Anterior cingulate cortex (tissue), 58 donors: ENCODE measurements at regions not wholly inside any gene's neighbourhood (a gene's known extent, or its start where the extent isn't known, plus 50 kb on each side); places are given as distances from the start of the nearest gene placed in this dataset.

ENCODE experiments used
- DNase-seq, 58 donors: peaks; one replicate each; lab custom pipeline; 2025; lab: John Stamatoyannopoulos, UW

DNA sequence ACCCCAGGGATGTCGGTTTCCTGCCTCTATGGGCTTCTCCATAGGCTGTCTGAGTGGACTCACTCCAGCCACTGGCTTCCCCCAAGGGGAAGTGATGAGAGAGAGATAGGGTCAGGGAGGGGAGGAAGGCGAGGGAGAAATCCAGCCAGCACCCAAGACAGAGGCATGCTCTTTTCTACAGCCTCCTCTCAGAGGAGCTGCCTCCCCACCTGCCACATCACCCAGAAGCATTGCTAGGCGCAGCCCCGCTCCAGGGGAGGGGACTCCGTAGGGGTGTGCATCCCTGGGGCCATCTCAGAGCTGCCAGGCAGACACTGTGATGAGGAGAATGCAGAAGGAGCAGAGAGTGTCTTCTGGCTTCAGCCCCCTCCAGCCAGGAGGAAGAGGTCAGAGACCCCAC lies 109.5 kb upstream of the NKX1-1 start:
- no peak for DNase-seq

DNA sequence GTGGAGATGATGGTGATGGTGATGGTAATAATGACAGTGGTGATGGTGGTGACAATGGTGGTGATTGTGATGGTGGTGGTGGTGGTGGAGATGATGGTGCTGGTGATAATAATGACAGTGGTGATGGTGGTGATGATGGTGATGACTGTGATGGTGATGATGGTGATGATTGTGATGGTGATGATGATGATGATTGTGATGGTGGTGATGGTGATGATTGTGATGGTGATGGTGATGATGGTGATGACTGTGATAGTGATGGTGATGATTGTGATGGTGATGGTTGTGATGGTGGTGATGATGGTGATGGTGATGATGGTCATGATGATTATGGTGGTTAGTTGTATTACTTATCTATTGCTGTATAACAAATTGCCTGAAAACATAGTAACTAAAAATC lies 108.9 kb upstream of the NKX1-1 start:
- no peak for DNase-seq

DNA sequence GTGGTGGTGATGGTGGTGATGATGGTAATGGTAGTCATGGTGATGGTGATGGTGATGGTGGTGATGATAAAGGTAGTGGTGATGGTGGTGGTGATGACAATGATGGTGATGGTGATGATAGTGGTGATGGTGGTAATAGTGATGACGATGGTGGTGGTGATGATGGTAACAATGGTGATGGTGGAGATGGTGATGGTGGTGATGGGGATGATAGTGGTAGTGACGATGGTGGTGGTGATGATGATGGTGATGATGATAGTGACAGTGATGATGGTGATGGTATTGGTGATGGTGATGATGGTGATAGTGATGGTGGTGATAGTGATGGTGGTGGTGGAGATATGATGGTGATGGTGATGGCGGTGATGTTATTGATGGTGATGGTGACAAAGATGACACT lies 108.4 kb upstream of the NKX1-1 start:
- no peak for DNase-seq

DNA sequence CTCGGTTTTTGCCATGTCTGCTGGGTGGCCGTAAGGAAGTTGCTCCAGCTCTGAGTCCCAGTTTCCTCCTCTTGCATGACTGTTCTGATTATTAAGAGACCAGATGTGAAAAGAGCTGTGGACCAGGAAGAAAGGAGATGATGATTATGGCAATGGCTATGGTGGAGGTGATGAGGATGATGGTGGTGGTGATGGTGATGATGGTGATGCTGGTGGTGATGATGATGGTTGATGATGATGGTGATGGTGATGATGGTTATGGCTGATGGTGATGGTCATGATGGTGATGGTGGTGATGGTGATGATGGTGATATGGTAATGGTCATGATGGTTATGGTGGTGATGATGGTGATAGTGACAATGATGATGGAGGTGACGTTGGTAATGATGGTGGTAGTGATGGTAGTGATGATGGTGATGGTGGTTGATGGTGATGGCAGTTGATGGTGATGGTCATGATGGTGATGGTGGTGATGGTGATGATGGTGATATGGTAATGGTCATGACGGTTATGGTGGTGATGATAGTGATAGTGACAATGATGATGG lies 107.8 kb upstream of the NKX1-1 start:
- no peak for DNase-seq

- DNase-seq, result peak in 1 of 58 donors; percentile 17
These were observed 106.8 kb upstream of the NKX1-1 start for GRCh38 chr4:1512738-1513660.

- no peak for DNase-seq
These were observed 106.0 kb upstream of the NKX1-1 start for GRCh38 chr4:1512051-1512737.

DNA sequence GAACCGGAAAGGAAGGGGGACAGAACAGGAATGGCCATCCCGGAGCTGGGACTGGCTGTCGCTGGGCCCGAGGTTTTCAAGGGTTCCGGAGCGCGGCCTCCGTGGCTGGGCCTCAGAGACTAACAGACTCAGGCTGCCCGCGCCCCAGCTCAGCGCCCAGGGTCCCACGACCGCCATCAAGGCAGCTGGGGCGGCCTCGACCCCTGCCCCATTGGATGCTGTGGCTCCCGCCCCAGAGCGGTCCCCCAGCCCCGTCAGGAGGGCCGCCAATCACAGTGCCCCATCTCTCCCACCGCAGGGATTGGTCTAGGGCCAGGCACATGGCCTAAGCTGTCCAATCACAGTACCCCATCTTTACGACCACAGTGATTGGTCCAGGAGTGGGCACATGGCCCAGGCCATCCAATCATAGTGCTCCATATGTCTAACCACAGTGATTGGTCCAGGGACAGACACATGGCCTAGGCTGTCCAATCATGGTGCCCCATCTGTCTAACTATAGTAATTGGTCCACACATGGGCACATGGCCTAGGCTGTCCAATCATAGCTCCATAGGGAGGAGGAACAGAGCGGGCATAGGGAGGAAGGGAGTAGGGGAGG lies 105.3 kb upstream of the NKX1-1 start:
- DNase-seq, result peak in 8 of 58 donors; percentile 8 to 50 (median 20)

DNA sequence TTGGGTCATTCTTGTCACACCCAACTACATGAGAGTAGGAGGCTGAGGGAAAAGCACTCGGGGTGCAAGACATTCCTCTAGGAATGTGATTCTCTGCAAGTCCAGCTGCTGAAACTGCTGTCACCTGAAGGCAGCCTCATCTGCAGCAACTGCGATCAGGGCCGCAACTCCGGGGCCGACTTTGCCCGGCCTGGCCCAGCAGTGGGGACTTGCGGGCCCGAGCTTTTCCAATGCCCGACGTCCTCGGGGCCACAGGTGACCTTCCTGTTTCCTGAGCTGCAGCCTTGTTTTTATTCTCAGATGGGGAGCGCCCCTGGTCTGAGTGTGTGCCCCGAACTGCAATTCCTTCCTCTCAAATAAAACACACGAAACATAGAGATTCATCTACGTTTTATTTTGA lies 104.7 kb upstream of the NKX1-1 start:
- DNase-seq, result no peak

DNA sequence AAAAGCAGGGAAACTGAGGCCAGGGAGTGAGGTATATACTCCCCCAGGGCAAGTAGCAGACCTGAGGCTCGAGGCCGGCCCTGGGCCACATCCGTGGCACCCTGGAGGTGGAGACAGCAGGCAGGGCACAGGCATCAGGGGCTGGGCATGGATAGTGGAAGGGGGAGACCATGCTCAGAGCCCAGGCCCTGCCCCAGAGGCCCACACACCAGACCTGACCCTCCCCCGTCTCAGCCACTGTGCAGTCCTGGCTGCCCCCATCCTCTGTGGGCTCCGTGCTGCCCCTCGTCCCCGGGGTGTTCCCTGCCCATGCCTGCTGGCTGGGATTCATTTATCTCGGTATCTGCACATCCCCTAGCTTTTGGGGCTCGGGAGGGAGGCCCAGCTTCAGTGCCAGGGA lies 103.1 kb upstream of the NKX1-1 start:
- DNase-seq, result no peak

- no peak for DNase-seq
These were observed 102.2 kb upstream of the NKX1-1 start for GRCh38 chr4:1508161-1509160.

- no peak for DNase-seq
These were observed 100.9 kb upstream of the NKX1-1 start for GRCh38 chr4:1506956-1507721.

DNA sequence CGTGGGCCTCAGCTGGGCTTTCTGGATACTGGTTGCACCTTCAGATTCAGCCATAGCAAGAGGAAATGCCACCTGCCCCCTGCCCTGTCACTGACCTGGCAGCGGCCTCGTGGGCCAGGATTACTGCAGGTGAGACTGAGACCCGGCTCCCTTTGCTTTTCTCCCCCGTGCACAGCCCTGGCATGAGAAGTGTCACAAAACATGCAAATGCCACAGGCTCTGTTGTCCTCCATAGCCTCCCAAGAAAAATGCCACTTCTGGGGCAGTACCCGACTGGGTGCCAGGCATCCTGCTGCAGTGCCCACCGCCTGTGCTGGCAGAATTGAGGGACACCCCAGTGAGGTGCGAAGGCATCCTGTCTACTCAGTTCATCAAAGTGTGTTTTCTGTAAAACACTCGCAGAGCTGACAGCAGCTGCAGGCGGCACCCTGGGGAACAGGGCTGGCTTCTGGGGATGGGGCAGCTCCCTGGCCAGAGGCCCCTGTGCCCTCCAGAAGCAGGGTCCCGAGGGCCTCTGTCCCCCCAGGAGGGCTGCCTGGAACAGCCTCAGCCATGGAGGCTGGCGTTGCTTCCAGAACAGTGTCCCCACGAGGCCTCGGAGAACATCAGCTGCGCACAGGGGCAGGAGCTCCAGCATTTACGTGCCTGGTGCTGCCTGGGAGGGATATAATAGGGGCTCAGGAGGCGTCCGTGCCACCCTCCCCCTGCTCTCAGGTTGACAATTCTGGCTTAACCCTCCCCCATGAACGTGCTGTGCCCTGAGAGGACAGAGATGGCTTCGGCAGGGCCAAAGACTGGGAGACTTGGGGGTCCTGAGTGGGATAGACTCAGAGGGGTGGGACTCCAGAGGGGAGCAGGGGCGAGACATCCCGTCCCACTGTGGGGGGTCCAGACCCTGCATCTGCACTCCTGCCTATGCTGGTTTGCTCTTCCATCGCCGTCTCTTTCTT lies 99.5 kb upstream of the NKX1-1 start:
- DNase-seq, result no peak

GRCh38 chr4:1504595-1505500 lies 98.6 kb upstream of the NKX1-1 start:
- no peak for DNase-seq

GRCh38 chr4:1503583-1504471 lies 97.6 kb upstream of the NKX1-1 start:
- DNase-seq, result no peak

- no peak for DNase-seq
These were observed 96.7 kb upstream of the NKX1-1 start for GRCh38 chr4:1502976-1503375.

DNA sequence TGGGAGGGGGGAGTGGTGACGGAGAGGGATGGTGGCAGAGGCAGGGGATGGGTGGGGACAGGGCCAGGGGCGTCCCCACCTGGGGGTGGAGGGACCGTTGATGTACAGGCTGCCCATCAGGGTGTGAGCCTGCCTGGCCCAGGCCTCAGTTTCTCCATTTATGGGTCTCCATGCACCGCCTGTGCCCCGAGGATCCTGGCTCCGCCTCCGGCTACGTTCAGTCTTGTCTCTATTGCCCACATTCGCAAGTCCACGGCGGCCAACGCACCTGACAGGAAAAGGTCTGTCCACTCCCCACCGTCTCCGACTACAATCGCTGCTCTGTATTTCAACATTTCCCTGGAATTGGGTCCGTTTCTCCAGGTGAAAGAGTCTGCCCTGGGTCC lies 96.3 kb upstream of the NKX1-1 start:
- no peak for DNase-seq
